NCI-H2171 (cell line): ENCODE measurements at regions not wholly inside any gene's neighbourhood (a gene's known extent, or its start where the extent isn't known, plus 50 kb on each side); places are given as distances from the start of the nearest gene placed in this dataset.
"Not testable (repeated sequence)": the region's sequence is repeated elsewhere in the genome, so short reads cannot be mapped to it uniquely, and the experiment has no call there.

Experiments
- DNase-seq: peaks from one replicate; lab custom pipeline; 2025; lab: John Stamatoyannopoulos, UW

GRCh38 chr7:131726686-131727085 is 170.3 kb upstream of the PODXL start:
- DNase-seq, result no peak

GRCh38 chr7:131726031-131726430 is 169.6 kb upstream of the PODXL start:
- no peak for DNase-seq

GRCh38 chr7:131724776-131725345 is 168.4 kb upstream of the PODXL start:
- no peak for DNase-seq

GRCh38 chr7:131723926-131724325 is 167.5 kb upstream of the PODXL start:
- DNase-seq, result no peak

GRCh38 chr7:131722371-131722770 is 165.9 kb upstream of the PODXL start:
- DNase-seq, result no peak

GRCh38 chr7:131721660-131722059 is 165.2 kb upstream of the PODXL start:
- DNase-seq, result no peak

- no peak for DNase-seq
Measured at GRCh38 chr7:131720703-131721102, 164.3 kb upstream of the PODXL start.

- DNase-seq, result no peak
Measured at GRCh38 chr7:131717181-131717580, 160.8 kb upstream of the PODXL start.

- DNase-seq, result no peak
Measured at GRCh38 chr7:131699323-131699722, 142.9 kb upstream of the PODXL start.

GRCh38 chr7:131692131-131692960 is 135.9 kb upstream of the PODXL start:
- DNase-seq, result peak; percentile 57

- peak; percentile 47 for DNase-seq
Measured at GRCh38 chr7:131691454-131692130, 135.2 kb upstream of the PODXL start.

- DNase-seq, result no peak
Measured at GRCh38 chr7:131690441-131690840, 134.0 kb upstream of the PODXL start.

- DNase-seq, result no peak
Measured at GRCh38 chr7:131689662-131690234, 133.3 kb upstream of the PODXL start.

GRCh38 chr7:131688738-131689661 is 132.6 kb upstream of the PODXL start:
- DNase-seq, result peak; percentile 25

- DNase-seq, result no peak
Measured at GRCh38 chr7:131687296-131687695, 130.9 kb upstream of the PODXL start.

GRCh38 chr7:131686833-131687232 is 130.4 kb upstream of the PODXL start:
- DNase-seq, result no peak

GRCh38 chr7:131683536-131684125 is 127.2 kb upstream of the PODXL start:
- DNase-seq, result no peak

- DNase-seq, result no peak
Measured at GRCh38 chr7:131681961-131682360, 125.5 kb upstream of the PODXL start.

- DNase-seq, result not testable (repeated sequence)
Measured at GRCh38 chr7:131679071-131679470, 122.6 kb upstream of the PODXL start.

GRCh38 chr7:131676850-131677249 is 120.4 kb upstream of the PODXL start:
- not testable (repeated sequence) for DNase-seq

GRCh38 chr7:131674131-131674530 is 117.7 kb upstream of the PODXL start:
- peak; percentile 58 for DNase-seq
